CMK (cell line): ENCODE measurements at regions not wholly inside any gene's neighbourhood (a gene's known extent, or its start where the extent isn't known, plus 50 kb on each side); places are given as distances from the start of the nearest gene placed in this dataset.

Source experiments
- DNase-seq: peaks from one replicate; pipeline ENCODE4 v3.0.0-alpha.2; 2010; ENCODE audit warnings: low read depth

GRCh38 chr14:62381311-62382070 is 619.3 kb downstream of the SNAPC1 start:
- DNase-seq: no peak

GRCh38 chr14:62409169-62409568 is 636.1 kb downstream of the KCNH5 start:
- DNase-seq: no peak

GRCh38 chr14:62409626-62410300 is 635.5 kb downstream of the KCNH5 start:
- no peak for DNase-seq

GRCh38 chr14:62420847-62421246 is 624.4 kb downstream of the KCNH5 start:
- no peak for DNase-seq

GRCh38 chr14:62428429-62429203 is 616.6 kb downstream of the KCNH5 start:
- no peak for DNase-seq

GRCh38 chr14:62429683-62430082 is 615.6 kb downstream of the KCNH5 start:
- no peak for DNase-seq

GRCh38 chr14:62431496-62431895 is 613.8 kb downstream of the KCNH5 start:
- no peak for DNase-seq

GRCh38 chr14:62432955-62433354 is 612.3 kb downstream of the KCNH5 start:
- no peak for DNase-seq

- no peak for DNase-seq
Measured at GRCh38 chr14:62436261-62436660, 609.0 kb downstream of the KCNH5 start.

GRCh38 chr14:62439210-62439609 is 606.0 kb downstream of the KCNH5 start:
- DNase-seq: no peak

- no peak for DNase-seq
Measured at GRCh38 chr14:62443796-62444195, 601.5 kb downstream of the KCNH5 start.

- DNase-seq: no peak
Measured at GRCh38 chr14:62445570-62445969, 599.7 kb downstream of the KCNH5 start.

GRCh38 chr14:62451221-62451620 is 594.0 kb downstream of the KCNH5 start:
- no peak for DNase-seq

- no peak for DNase-seq
Measured at GRCh38 chr14:62453226-62453625, 592.0 kb downstream of the KCNH5 start.

GRCh38 chr14:62455446-62455845 is 589.8 kb downstream of the KCNH5 start:
- DNase-seq: no peak

GRCh38 chr14:62462988-62463387 is 582.3 kb downstream of the KCNH5 start:
- DNase-seq: no peak

- DNase-seq: no peak
Measured at GRCh38 chr14:62468946-62469345, 576.3 kb downstream of the KCNH5 start.

GRCh38 chr14:62470935-62471334 is 574.3 kb downstream of the KCNH5 start:
- DNase-seq: no peak

GRCh38 chr14:62491146-62491545 is 554.1 kb downstream of the KCNH5 start:
- DNase-seq: no peak

- no peak for DNase-seq
Measured at GRCh38 chr14:62497708-62498107, 547.5 kb downstream of the KCNH5 start.

GRCh38 chr14:62501021-62501750 is 544.1 kb downstream of the KCNH5 start:
- no peak for DNase-seq

GRCh38 chr14:62505045-62505444 is 540.2 kb downstream of the KCNH5 start:
- DNase-seq: no peak
